SW 1271 (cell line): ENCODE measurements at regions not wholly inside any gene's neighbourhood (a gene's known extent, or its start where the extent isn't known, plus 50 kb on each side); places are given as distances from the start of the nearest gene placed in this dataset.

ENCODE experiments used
- DNase-seq, 2 experiments: peaks; one replicate each; lab custom pipeline; 2025; lab: John Stamatoyannopoulos, UW

- no peak for DNase-seq
Measured at GRCh38 chr16:55221836-55222235, 102.2 kb upstream of the IRX6 start.

DNA sequence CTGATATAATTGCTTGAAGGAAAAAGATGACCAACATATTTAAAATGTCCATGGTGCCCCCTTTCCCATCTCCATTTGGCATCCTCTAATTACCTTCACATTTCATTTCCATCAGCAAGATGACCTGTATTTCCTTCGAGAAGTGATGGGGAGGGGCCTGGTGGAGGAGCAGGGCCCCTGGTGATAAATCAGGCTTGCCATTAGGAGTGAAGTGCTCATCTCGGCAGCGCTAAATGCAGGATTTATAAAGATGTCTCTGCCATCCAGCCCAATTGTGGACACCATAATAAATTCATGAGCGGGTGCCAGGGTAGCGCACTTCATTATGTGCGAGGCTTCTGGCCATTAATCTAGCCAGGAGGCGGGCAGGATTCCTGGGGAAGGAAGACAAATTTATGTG is 101.5 kb upstream of the IRX6 start:
- no peak for DNase-seq

- DNase-seq = peak; percentile 7 to 24
Measured at GRCh38 chr16:55225972-55226542, 97.9 kb upstream of the IRX6 start.

DNA sequence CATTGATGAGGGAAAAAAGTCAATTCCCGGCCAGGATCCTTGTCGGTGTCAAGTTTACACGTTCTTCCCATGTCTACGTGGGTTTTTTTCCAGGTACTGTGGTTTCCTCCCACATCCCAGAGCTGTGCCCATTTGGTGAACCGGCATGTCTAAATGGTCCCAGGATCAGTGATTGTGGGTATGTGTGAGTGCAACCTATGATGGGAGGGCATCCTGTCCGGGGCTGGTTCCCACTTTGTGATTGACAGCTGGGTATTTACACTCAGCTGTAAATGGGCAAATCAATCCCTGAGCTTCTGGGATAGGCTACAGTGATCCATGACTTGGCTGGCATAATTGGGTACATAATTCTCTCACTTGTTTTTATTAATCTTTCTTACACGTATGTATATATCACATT is 91.2 kb upstream of the IRX6 start:
- no peak for DNase-seq

- no peak for DNase-seq
Measured at GRCh38 chr16:55233464-55233863, 90.5 kb upstream of the IRX6 start.

DNA sequence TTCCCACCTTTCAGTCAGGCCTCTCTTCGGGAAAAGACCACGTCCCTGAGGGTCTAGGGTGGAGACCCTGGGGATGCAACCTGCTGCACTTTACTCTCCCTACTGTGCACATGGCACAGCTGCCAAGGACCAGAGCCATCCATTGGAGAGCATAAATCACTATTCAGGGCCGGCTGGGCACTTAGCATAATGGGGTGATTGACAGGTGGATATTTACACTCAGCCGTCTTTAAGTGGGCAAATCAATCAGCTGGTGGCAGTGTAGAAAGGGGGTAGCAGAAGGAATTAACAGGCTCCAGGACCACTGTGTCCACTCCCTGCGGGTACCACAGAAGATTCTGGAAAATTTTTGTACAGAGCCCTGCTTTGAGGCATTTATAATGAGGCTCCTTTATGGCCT is 87.3 kb upstream of the IRX6 start:
- DNase-seq = no peak

DNA sequence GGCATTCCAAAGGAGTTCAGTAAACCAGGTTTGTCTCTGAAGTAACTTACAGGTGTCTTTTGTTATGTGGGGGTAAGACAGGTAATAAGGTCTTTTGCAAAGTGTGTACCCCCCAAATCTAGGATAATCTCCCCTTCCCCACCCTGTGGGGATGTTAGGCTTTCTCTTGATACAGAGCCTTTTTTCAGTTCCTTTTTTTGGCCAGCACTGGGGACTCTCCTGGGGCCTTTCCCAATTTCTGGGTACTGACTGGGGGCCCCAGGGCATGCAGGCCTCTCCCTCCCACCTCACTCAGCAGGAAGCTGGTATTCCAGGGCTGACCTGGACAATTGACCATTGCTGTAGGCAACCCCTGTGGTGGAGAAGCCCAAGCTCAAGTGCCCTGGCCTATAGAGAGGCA is 84.3 kb upstream of the IRX6 start:
- DNase-seq = no peak

GRCh38 chr16:55240888-55241287 is 83.1 kb upstream of the IRX6 start:
- no peak for DNase-seq

DNA sequence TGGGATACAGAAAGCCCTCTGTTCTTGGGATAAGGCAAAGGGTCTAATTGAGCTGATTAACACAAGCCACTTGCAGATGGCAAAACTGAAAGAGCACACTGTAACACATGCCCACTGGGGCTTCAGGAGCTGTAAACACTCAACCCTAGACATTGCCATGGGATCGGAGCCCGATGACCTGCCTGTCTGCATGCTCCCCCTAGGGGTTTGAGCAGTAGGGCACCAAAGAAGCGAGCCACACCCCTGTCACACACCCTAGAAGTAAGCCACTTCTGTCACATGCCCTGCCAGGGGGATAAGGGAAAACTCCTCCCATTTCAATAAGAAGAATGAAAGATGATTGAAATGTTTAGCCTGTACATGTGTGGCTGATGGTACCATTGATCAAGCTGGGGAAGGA is 81.3 kb upstream of the IRX6 start:
- DNase-seq = no peak

- no peak for DNase-seq
Measured at GRCh38 chr16:55248058-55248457, 75.9 kb upstream of the IRX6 start.

GRCh38 chr16:55248494-55248893 is 75.5 kb upstream of the IRX6 start:
- DNase-seq = no peak

DNA sequence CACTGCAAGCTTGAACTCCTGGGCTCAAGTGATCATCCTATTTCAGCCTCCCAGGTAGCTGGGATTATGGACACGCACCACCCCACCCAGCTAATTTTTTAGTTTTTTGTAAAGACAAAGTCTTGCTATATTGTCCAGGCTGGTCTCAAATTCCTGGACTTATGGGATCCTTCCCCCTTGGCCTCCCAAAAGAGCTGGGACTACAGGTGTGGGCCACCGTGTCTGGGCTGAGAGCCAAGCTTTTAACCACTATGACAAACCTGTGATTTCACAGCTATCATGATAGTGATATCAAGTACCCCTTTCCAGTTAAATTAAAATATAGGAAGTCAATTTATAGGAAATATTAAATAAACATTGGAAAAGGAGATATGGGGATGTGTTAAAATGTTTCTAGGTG is 74.6 kb upstream of the IRX6 start:
- DNase-seq = no peak

- DNase-seq = no peak
Measured at GRCh38 chr16:55249936-55250335, 74.1 kb upstream of the IRX6 start.

DNA sequence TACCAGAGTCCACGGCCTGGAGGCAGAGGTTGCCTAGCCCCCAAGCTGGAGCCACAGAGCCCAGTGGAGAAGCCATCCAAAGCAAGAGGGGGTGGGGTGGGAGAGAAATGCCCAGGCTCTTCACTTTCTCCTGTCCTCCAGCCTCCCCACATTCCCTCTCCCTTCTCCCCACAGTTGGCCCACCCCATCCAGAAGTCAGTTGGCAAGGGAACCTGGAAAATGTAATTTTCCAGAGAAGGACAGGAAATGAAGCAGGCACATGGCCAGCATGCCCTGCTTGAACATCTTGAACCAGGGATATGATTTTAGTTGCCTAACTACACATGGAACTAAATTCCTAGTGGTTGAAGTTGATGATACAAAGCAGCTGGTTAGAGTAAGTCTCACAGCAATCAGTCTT is 73.3 kb upstream of the IRX6 start:
- DNase-seq = no peak

GRCh38 chr16:55251151-55251550 is 72.9 kb upstream of the IRX6 start:
- no peak for DNase-seq

DNA sequence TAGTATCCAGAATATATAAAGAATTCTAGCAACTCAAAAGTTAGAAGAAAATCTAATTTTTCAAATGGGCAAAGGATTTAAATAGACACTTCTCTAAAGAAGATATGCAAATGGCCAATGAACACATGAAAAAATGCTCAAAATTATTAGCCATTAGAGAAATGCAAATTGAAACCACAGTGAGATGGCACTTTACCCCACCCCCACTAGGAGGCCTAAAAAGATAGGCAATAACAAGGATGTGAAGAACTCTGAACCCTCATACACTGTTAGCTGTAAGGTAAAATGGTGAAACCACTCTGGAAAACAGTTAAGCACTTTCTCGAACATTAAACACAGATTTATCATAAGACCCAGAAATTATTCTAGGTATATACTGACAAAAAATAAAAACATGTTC is 71.4 kb upstream of the IRX6 start:
- DNase-seq = no peak

- no peak for DNase-seq
Measured at GRCh38 chr16:55253987-55254386, 70.0 kb upstream of the IRX6 start.

- DNase-seq = no peak
Measured at GRCh38 chr16:55255733-55256282, 68.2 kb upstream of the IRX6 start.

DNA sequence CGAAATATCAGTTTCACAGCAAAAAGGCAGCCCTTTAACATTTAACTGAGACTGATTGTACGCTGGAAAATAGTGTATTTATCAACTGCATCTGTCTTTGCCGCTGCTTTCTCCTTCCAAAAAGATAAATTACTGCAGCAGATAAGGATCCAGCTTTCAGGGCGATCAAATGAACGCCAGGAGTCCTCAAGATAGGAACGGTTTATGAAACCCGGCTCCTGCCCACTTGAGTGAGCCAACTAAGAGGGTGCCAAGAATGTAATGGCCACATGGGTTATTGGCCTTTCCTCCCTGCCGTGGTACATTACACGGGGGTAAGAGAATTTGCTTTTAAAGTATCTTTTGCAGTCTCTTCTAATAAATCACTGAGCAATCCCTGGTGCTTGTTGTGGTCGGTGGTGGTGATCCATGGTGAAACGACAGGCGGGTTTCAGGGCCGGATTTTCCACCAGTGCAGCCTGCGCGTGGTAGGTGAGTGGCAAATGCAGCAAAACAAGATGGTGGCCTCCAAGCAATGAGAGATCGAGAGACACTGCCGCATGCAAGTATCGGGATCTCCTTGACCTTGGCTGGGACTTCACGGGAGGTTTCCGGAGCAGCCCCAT is 67.5 kb upstream of the IRX6 start:
- DNase-seq = no peak

DNA sequence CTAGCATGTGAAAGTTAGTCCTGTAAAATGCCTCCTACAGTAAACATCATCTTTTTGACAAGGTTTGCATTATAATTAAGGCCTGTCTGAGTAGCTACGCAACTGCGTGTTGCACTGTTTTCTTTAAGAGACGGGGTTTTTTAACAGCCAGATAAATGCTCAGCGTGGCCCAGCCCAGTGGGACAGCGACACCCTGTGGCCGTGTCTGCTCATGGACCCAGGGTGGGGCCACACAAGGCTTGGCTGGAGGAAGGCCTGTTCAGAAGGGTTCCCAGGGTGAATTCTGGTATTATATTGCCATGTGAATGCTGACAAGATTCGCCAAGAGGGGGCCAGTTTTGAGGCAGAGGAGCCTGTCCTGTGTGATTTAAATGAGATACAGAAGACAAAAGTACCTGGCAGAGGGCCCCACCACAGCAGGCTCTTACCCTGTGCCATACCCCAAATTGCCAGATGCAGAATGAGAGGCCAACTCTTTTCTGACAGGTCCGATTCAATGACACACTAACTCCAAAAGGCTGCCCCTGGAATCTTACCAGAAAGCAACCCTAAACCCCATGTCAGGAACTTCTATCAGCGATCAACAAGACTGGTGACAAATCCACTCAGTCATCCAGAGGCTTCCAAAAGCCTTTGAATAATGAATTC is 65.9 kb upstream of the IRX6 start:
- peak in 1 of 2 experiments; percentile 6 for DNase-seq

DNA sequence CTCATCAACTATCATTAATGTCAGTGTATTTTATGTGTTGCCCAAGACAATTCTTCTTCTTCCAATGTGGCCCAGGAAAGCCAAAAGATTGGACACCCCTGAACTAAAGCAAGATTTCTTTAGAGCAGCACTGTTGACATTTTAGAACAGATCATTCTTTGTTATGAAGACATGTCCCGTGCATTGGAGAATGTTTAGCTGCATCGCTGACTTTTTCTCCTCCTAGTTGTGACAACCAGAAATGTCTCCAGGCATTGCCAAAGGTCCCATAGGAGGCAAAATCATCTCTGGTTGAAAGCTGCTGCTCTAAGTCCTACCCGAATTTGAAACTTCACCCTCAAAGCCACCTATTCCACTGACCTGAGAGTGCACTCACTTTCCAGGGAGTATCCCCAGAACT is 62.7 kb upstream of the IRX6 start:
- DNase-seq = no peak

DNA sequence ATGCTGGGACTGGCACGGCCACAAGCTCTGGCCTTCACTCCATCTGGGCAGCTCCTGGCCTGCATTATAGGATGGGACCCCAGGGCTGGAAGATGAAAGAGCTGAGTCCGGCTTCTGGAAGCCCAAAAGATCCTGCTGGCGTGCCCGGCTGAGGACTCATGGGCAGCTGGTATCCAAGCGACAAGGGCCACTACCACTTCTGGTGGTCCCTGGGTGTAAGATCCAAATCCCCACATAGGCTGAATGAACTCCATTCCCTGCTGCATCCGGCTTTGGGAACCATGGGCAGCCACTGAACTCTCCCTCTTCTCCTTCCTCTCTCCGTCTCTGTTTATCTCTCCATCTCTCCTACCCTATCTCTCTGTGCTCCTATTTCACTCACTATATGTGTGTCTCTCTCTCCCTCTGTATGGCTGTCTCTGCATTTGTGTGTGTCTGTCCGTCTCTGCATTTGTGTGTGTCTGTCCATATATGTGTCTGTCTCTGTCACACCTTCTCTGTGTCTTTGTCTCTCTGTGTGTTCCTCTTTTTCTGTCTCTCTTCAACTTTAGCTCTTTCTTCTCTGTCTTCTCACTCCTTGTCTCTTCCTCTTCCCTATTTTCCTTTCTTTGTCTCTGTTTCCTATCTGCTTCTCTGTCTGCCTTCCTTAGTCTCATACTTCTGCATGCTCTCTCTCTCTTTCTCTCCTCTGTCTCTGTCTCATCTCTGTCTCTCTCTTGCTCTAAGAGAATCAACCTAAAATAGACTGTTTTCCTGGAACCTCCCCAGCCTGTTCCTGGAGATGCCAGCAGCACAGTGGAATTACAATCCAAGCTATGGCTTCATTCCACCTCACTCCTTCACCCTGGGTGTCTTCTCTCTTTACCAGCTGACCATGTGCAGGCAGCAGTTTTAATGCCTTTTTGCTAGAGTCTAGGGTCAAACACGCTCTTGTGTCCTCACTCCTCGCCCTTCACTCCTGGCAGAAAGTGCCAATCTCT is 60.4 kb upstream of the IRX6 start:
- no peak for DNase-seq
